HCT116 (cell line): ENCODE measurements at regions not wholly inside any gene's neighbourhood (a gene's known extent, or its start where the extent isn't known, plus 50 kb on each side); places are given as distances from the start of the nearest gene placed in this dataset.

ENCODE experiments used
- ATF3 ChIP-seq: IDR thresholded peaks from 2 replicates; pipeline ENCODE4 v1.6.1; 2012
- CBX3 ChIP-seq: IDR thresholded peaks from 2 replicates; pipeline ENCODE4 v1.6.1; 2012; ENCODE audit warnings: low read depth
- CTCF ChIP-seq, 3 experiments: fragments of 200-600 bp in 1 of 3; sonication (generic) in 1 of 3; IDR thresholded peaks in 2 of 3; conservative IDR thresholded peaks in 1 of 3; 2 replicates each; pipeline ENCODE4 v1.5.1; 2012 to 2017; ENCODE audit warnings: low read depth in 2 of 3, low read length in 2 of 3, antibody characterized with exemption in 1 of 3, borderline replicate concordance in 1 of 3, control low read depth in 1 of 3, mild to moderate bottlenecking in 1 of 3, mixed read lengths in 1 of 3, mixed run types in 1 of 3, moderate library complexity in 1 of 3; ENCODE audit not compliant: insufficient read depth in 1 of 3
- EZH2 ChIP-seq: fragments of 200-600 bp; sonication (generic); IDR thresholded peaks from 2 replicates; pipeline ENCODE4 v1.6.1; 2017; ENCODE audit warnings: antibody characterized with exemption, mixed run types
- MAX ChIP-seq: IDR thresholded peaks from 2 replicates; pipeline ENCODE4 v1.6.1; 2012
- POLR2A ChIP-seq: IDR thresholded peaks from 2 replicates; pipeline ENCODE4 v1.7.0; 2011; ENCODE audit warnings: borderline replicate concordance; ENCODE audit not compliant: insufficient read depth, insufficient read length; ENCODE audit errors: extremely low read depth

GRCh38 chr9:79902825-79903600, 331.2 kb downstream of the TLE4 start:
- no peak for TF ChIP-seq POLR2A
- TF ChIP-seq CTCF (IDR thresholded peaks at IDR 0.05 in 2 of 3, conservative IDR thresholded peaks at IDR 0.05 in 1 of 3; ENCODE audit: borderline replicate concordance in 1 of 3, insufficient read depth in 1 of 3, low read depth in 2 of 3, low read length in 2 of 3): no peak
- no peak for TF ChIP-seq ATF3
- TF ChIP-seq MAX: no peak
- TF ChIP-seq CBX3: no peak
- TF ChIP-seq EZH2: no peak
